ENCODE measurements at regions not wholly inside any gene's neighbourhood (a gene's known extent, or its start where the extent isn't known, plus 50 kb on each side); places are given as distances from the start of the nearest gene placed in this dataset.

DNA sequence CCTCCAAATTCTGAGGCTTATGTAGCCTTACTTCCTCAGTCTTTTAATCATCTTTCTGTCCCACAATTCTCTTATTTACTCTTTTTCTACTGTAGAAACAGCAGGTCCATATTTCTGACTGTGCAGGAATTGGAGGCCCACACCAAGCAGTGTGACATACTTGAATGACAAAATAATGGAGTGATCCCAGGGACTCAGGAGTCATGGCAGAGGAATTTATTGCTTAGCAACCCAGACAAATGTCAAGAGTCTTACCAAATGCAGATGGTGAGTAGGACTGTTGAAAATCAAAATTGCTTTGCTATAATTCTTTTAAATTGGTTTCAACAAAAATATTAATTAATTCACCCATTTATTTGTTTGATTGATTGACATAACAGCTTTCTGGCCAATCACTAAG is 59.9 kb downstream of the HTR1B start:
- no peak for DNase-seq

- DNase-seq, result no peak
Observed at GRCh38 chr6:77401231-77401630, 62.1 kb downstream of the HTR1B start.

DNA sequence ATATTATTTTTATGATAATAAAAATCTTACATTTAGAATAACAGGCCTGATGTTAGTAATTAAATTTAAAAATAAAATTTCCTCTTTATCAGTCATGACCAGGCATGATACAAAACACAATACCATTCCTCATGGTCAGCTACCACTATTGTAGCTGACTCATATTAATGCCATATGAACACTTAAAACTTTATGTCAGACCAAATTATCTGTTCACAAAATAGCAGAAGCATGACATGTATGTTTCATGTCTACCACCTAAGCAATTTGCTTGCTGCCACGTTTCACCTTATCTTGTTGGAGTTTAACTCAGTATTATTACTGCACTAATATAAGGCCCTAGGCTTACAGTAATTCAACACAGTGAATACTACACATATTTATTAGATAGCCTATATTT is 65.7 kb downstream of the HTR1B start:
- no peak for DNase-seq

- no peak for DNase-seq
Observed at GRCh38 chr6:77389402-77389801, 73.9 kb downstream of the HTR1B start.

- no peak for DNase-seq
Observed at GRCh38 chr6:77383026-77383425, 80.3 kb downstream of the HTR1B start.

GRCh38 chr6:77373955-77374354 is 89.3 kb downstream of the HTR1B start:
- no peak for DNase-seq

GRCh38 chr6:77371748-77372147 is 91.5 kb downstream of the HTR1B start:
- peak; percentile 5 to 14 for DNase-seq

DNA sequence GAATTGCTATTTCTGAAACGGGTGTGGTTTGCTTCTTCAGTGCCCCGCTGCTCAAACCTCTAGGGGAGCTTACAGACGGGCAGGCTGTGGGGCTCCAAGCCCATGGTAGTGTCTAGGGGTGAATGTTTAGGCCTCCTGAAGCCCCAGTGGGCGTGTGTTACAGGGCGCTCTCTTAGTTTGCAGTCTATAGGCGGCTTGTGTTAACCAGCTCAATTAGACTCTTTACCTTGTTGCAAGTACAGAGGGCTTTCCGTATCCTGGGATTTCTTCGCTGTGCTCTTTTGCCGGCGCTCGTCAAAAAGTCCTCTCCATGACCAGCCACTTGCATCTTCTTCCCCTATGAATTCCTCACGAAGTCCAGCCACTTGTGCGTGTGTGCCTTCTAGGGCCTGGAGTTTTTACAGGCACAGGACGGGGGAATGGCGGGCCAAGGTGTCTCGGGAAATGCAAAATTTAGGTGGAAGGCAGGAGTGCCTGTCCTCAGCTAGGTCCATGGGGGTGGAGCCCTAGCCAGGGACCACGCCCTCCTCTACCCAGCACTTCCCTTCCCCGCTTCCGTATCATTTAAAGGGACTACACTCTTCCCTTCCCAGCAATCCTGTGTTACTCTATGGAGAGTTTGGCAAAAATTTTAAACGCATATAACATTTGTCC is 94.5 kb downstream of the HTR1B start:
- no peak for DNase-seq

DNA sequence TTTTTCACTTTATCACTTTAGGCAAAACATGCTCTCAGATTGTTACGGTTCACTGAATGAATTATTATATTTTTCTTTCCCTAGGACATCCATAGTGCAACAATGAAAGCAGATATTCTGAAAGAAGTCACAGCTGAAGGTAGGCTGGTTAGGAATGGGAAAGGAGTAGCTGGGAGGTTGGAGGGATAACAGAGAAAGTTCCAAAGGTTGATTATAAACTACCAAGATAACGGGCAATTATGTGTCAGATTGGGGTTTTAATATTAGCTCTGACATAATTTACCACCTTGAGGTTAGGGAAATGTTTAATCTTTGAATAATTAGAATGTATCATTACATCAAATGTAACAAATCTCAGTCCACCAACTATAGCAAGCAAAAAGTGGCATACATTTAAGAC is 96.5 kb downstream of the HTR1B start:
- no peak for DNase-seq

GRCh38 chr6:77363702-77364101 is 99.6 kb downstream of the HTR1B start:
- no peak for DNase-seq

- DNase-seq, result no peak
Observed at GRCh38 chr6:77362055-77362454, 101.2 kb downstream of the HTR1B start.

GRCh38 chr6:77361018-77361417 is 102.3 kb downstream of the HTR1B start:
- DNase-seq, result no peak

- DNase-seq, result no peak
Observed at GRCh38 chr6:77356821-77357220, 106.5 kb downstream of the HTR1B start.

DNA sequence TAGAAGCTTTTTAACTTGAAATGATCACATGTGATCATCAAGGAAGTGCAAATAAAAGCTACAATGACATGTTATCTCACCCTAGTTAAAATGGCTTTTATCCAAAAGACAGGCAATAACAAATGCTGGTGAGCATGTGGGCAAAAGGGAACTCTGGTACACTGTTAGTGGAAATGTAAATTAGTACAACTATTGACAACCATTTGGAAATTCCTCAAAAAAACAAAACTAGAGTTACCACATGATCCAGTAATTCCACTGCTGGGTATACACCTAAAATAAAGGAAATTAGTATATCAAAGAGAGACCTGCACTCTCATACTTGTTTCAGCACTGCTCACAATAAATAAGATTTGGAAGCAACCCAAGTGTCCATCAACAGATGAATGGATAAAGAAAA is 108.7 kb downstream of the HTR1B start:
- no peak for DNase-seq

DNA sequence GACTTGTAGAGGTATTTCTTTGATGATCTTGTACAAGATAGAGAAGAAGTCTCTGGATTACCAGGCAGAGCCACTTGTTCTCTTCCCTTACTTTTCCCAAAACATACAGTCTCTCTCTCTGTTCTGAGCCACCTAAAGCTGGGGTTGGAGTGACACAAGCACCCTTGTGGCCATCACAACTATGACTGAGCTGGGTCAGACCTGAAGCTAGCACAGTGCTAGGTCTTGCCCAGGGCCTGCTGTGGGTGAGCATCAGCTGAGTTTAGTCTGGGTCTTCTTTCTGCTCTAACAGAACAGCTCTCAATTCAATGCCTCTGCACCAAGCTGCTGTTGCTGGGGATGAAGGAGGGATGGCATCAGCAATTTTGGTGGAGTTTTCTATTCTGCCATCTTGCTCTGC is 110.2 kb downstream of the HTR1B start:
- DNase-seq, result no peak

GRCh38 chr6:77341058-77341986 is 122.0 kb downstream of the HTR1B start:
- DNase-seq, result no peak

GRCh38 chr6:77340331-77340730 is 123.0 kb downstream of the HTR1B start:
- DNase-seq, result no peak

- DNase-seq, result no peak
Observed at GRCh38 chr6:77339926-77340325, 123.4 kb downstream of the HTR1B start.

- no peak for DNase-seq
Observed at GRCh38 chr6:77337392-77337791, 125.9 kb downstream of the HTR1B start.

GRCh38 chr6:77334093-77334492 is 129.2 kb downstream of the HTR1B start:
- DNase-seq, result no peak

GRCh38 chr6:77332915-77333623 is 130.2 kb downstream of the HTR1B start:
- DNase-seq, result no peak

GRCh38 chr6:77326711-77327110 is 136.6 kb downstream of the HTR1B start:
- DNase-seq, result no peak

- DNase-seq, result no peak
Observed at GRCh38 chr6:77326029-77326428, 137.3 kb downstream of the HTR1B start.

DNA sequence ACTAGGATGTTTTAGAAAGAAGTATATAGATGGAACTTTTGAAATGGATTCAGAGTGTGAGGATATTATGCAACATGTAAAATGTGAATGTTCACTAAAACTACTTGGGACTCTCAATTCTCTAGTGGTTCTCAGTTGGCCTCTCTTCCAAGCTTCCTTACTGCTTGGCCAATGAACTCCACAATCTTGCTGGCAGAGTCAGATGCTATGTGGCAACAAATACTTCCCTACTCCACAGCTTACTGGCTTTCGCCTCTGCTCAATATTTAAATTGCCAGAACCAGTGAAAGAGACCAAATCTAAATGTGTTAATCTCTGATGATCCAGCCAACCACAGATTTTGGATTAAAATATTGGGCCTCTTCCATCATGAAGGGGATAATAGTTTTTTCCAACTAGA is 138.4 kb downstream of the HTR1B start:
- no peak for DNase-seq

Data from Kasumi-1 (cell line).